ENCODE measurements at regions not wholly inside any gene's neighbourhood (a gene's known extent, or its start where the extent isn't known, plus 50 kb on each side); places are given as distances from the start of the nearest gene placed in this dataset.

GRCh38 chrX:142095651-142096245 lies 109.3 kb downstream of the MAGEC2 start:
- TF ChIP-seq CTCF (IDR thresholded peaks at IDR 0.05; ENCODE audit: low read depth, low read length) (no peak), POLR2A (IDR thresholded peaks at IDR 0.05; ENCODE audit: extremely low read depth, insufficient read length) (no peak), MYC (IDR thresholded peaks at IDR 0.05; ENCODE audit: low read depth, low read length) (no peak), MAX (IDR thresholded peaks at IDR 0.05; ENCODE audit: low read depth, low read length) (no peak)
